K562 (cell line): ENCODE measurements at regions not wholly inside any gene's neighbourhood (a gene's known extent, or its start where the extent isn't known, plus 50 kb on each side); places are given as distances from the start of the nearest gene placed in this dataset.

Source experiments
- ATAC-seq: fragments of 200-7000 bp; cut with Tn5 transposase; 3 replicates; pipeline ENCODE4 v1.9.1; 2020; ENCODE audit warnings: moderate library complexity
- BruUV-seq: library from RNA; stranded (reverse); fragments of 400-500 nt; replicated peaks from 2 replicates; lab custom pipeline; 2021; lab: Mats Ljungman, UMichigan
- CTCF ChIA-PET: fragments of 300-600 bp; formaldehyde crosslinking; extraction: SDS; loops from one replicate; lab custom pipeline; 2021; ENCODE audit warnings: low intra/inter-chr PET ratio; lab: Yijun Ruan, JAX
- POLR2A ChIA-PET: fragments of 300-600, 350-650 bp; sonication (Branson Sonifier 250); formaldehyde crosslinking; extraction: SDS; loops from one replicate; lab custom pipeline; 2021; ENCODE audit warnings: antibody characterized with exemption, inconsistent platforms; lab: Yijun Ruan, JAX
- DNase-seq, 4 experiments: peaks; one replicate each; pipeline versions ENCODE4 v3.0.0 to v3.0.0-alpha.2; 2011 to 2018; ENCODE audit warnings: low spot score in 3 of 4, mixed read lengths in 3 of 4; ENCODE audit errors: extremely low read depth in 1 of 4
- FAIRE-seq: peaks from 2 replicates; lab custom pipeline; 2011; peaks lifted over from hg19 to GRCh38; lab: Jason Lieb, UNC
- H2AFZ ChIP-seq: 2 replicates; pipeline ENCODE4 v1.6.0; 2011; ENCODE audit warnings: low read depth, low read length, control low read depth, inconsistent platforms
- H3K27ac ChIP-seq: fragments of 200-600 bp; 3 replicates; pipeline ENCODE4 v1.8.0; 2011; ENCODE audit warnings: low read depth, mild to moderate bottlenecking, control low read depth, inconsistent platforms, low read length, moderate library complexity, mixed read lengths; ENCODE audit errors: extremely low read depth
- H3K27me3 ChIP-seq, 2 experiments: fragments of 300-600 bp in 1 of 2; 2 replicates in 1 of 2; 3 replicates in 1 of 2; pipeline versions ENCODE4 v1.6.0 to v1.8.0; 2011; ENCODE audit warnings: inconsistent platforms in 2 of 2, low read length in 2 of 2, mild to moderate bottlenecking in 1 of 2, mixed read lengths in 1 of 2, moderate library complexity in 1 of 2; ENCODE audit not compliant: control insufficient read depth in 2 of 2, insufficient read depth in 2 of 2
- H3K36me3 ChIP-seq: fragments of 300-600 bp; 3 replicates; pipeline ENCODE4 v1.8.0; 2011; ENCODE audit warnings: mild to moderate bottlenecking, low read length, inconsistent platforms; ENCODE audit not compliant: control insufficient read depth, insufficient read depth
- H3K4me1 ChIP-seq, 2 experiments: fragments of 200-600 bp in 1 of 2; replicated peaks in 1 of 2; 2 replicates in 1 of 2; 3 replicates in 1 of 2; pipeline versions ENCODE4 v1.5.1 to v1.8.0; 2011; ENCODE audit warnings: inconsistent platforms in 2 of 2, low read length in 2 of 2, mild to moderate bottlenecking in 1 of 2, mixed read lengths in 1 of 2, moderate library complexity in 1 of 2; ENCODE audit not compliant: control insufficient read depth in 2 of 2, insufficient read depth in 2 of 2
- H3K4me2 ChIP-seq: 2 replicates; pipeline ENCODE4 v1.6.1; 2011; ENCODE audit warnings: low read length, control low read depth, inconsistent platforms, mixed read lengths; ENCODE audit not compliant: insufficient read depth
- H3K4me3 ChIP-seq: fragments of 200-600 bp; sonication (generic), shearing (Covaris generic); 2 replicates; pipeline ENCODE4 v1.5.1; 2016; ENCODE audit warnings: control low read depth, inconsistent platforms
- H3K79me2 ChIP-seq: fragments of 200-600 bp; 3 replicates; pipeline ENCODE4 v1.8.0; 2011; ENCODE audit warnings: low read length, inconsistent platforms; ENCODE audit not compliant: control insufficient read depth, insufficient read depth
- H3K9ac ChIP-seq, 2 experiments: 2 replicates each; pipeline versions ENCODE4 v1.6.0 to v1.6.1; 2011; ENCODE audit warnings: low read depth in 2 of 2, low read length in 2 of 2, control low read depth in 1 of 2, inconsistent platforms in 1 of 2, mild to moderate bottlenecking in 1 of 2, mixed read lengths in 1 of 2; ENCODE audit not compliant: insufficient read depth in 1 of 2
- H3K9me1 ChIP-seq: one replicate; pipeline ENCODE4 v1.6.0; 2011; ENCODE audit warnings: inconsistent platforms, mild to moderate bottlenecking, low read length, moderate library complexity; ENCODE audit not compliant: control insufficient read depth, insufficient read depth
- H3K9me3 ChIP-seq: replicated peaks from 2 replicates; pipeline ENCODE4 v1.5.1; 2011; ENCODE audit warnings: low read depth, low read length, inconsistent platforms; ENCODE audit not compliant: control insufficient read depth, insufficient read depth
- H4K20me1 ChIP-seq: replicated peaks from 2 replicates; pipeline ENCODE4 v1.6.1; 2011; ENCODE audit warnings: low read length, inconsistent platforms, mixed read lengths; ENCODE audit not compliant: control insufficient read depth, insufficient read depth
- ARID2 ChIP-seq: fragments of 450-650 bp; IDR thresholded peaks from 2 replicates; pipeline ENCODE4 v1.6.1; 2017; ENCODE audit warnings: antibody characterized with exemption, mild to moderate bottlenecking
- BACH1 ChIP-seq: fragments of 200-800 bp; sonication (Bioruptor generic); IDR thresholded peaks from 2 replicates; pipeline ENCODE4 v1.6.1; 2016; ENCODE audit warnings: missing genetic modification characterization, missing compliant biosample characterization
- CCAR2 ChIP-seq: fragments of 200-400 bp; formaldehyde crosslinking; IDR thresholded peaks from 2 replicates; pipeline ENCODE4 v1.6.1; 2017; ENCODE audit warnings: mild to moderate bottlenecking, low read depth, low read length
- FOSL1 ChIP-seq: fragments of 200-800 bp; sonication (Bioruptor generic); conservative IDR thresholded peaks from 2 replicates; pipeline ENCODE4 v1.6.1; 2016; ENCODE audit warnings: missing genetic modification characterization, missing compliant biosample characterization
- FOXK1 ChIP-seq: sonication (generic); formaldehyde crosslinking; IDR thresholded peaks from 2 replicates; pipeline ENCODE4 v1.8.0; 2022; ENCODE audit warnings: missing genetic modification reagents, mild to moderate bottlenecking, borderline replicate concordance
- IFI16 ChIP-seq: fragments of 250-450 bp; sonication (Bioruptor Pico); IDR thresholded peaks from 2 replicates; pipeline ENCODE4 v2.1.2; 2022; ENCODE audit warnings: mild to moderate bottlenecking, inconsistent platforms
- IRF9 ChIP-seq: fragments of 450-650 bp; IDR thresholded peaks from 2 replicates; pipeline ENCODE4 v1.6.1; 2016; ENCODE audit warnings: missing biosample characterization, missing genetic modification characterization
- MTF1 ChIP-seq: fragments of 250-450 bp; sonication (Bioruptor Pico); IDR thresholded peaks from 2 replicates; pipeline ENCODE4 v1.9.0; 2021; ENCODE audit warnings: moderate library complexity, mild to moderate bottlenecking, inconsistent platforms, borderline replicate concordance
- NFXL1 ChIP-seq: fragments of 450-650 bp; formaldehyde crosslinking; IDR thresholded peaks from 2 replicates; pipeline ENCODE4 v1.4.0; 2021; ENCODE audit warnings: mild to moderate bottlenecking
- PHTF2 ChIP-seq: fragments of 250-450 bp; sonication (Bioruptor Pico); IDR thresholded peaks from 2 replicates; pipeline ENCODE4 v1.5.0; 2021; ENCODE audit warnings: mild to moderate bottlenecking
- RBM17 ChIP-seq: fragments of 200-400 bp; formaldehyde crosslinking; IDR thresholded peaks from 2 replicates; pipeline ENCODE4 v1.6.1; 2017; ENCODE audit warnings: low read depth, mild to moderate bottlenecking, low read length, borderline replicate concordance
- RBM25 ChIP-seq: fragments of 200-400 bp; formaldehyde crosslinking; IDR thresholded peaks from 2 replicates; pipeline ENCODE4 v1.6.1; 2018; ENCODE audit warnings: low read length, low read depth, moderate library complexity; ENCODE audit not compliant: severe bottlenecking
- SMARCB1 ChIP-seq: IDR thresholded peaks from 2 replicates; pipeline ENCODE4 v1.6.1; 2011; ENCODE audit warnings: improper control_type of control experiment, low read depth; ENCODE audit not compliant: insufficient read length
- STAG1 ChIP-seq: sonication (generic); formaldehyde crosslinking; IDR thresholded peaks from 2 replicates; pipeline ENCODE4 v1.5.0; 2020; ENCODE audit warnings: missing genetic modification reagents, borderline replicate concordance
- TBP ChIP-seq: optimal IDR thresholded peaks from 2 replicates; pipeline ENCODE3; 2011; ENCODE audit warnings: low read depth, low read length, improper control_type of control experiment
- ZNF133 ChIP-seq: fragments of 250-450 bp; sonication (Bioruptor Pico); IDR thresholded peaks from 2 replicates; pipeline ENCODE4 v1.4.0; 2020; ENCODE audit warnings: mild to moderate bottlenecking
- ZNF143 ChIP-seq: sonication (generic); formaldehyde crosslinking; IDR thresholded peaks from 2 replicates; pipeline ENCODE4 v1.9.0; 2022; ENCODE audit warnings: mild to moderate bottlenecking, missing genetic modification reagents
- ZNF282 ChIP-seq: sonication (generic); formaldehyde crosslinking; IDR thresholded peaks from 2 replicates; pipeline ENCODE4 v1.8.1; 2023; ENCODE audit warnings: missing genetic modification reagents
- ZNF354B ChIP-seq: fragments of 250-450 bp; sonication (Bioruptor Pico); IDR thresholded peaks from 2 replicates; pipeline ENCODE4 v1.4.0; 2020
- ZNF41 ChIP-seq: fragments of 250-450 bp; sonication (Bioruptor Pico); conservative IDR thresholded peaks from 2 replicates; pipeline ENCODE4 v1.4.0; 2020; ENCODE audit warnings: mild to moderate bottlenecking
- ZNF507 ChIP-seq: conservative IDR thresholded peaks from 2 replicates; pipeline ENCODE4 v1.6.1; 2017; ENCODE audit warnings: missing genetic modification characterization, missing compliant biosample characterization
- ZNF655 ChIP-seq: fragments of 250-450 bp; sonication (Bioruptor Pico); IDR thresholded peaks from 2 replicates; pipeline ENCODE4 v1.5.0; 2021
- ZNF668 ChIP-seq: fragments of 250-450 bp; sonication (Bioruptor Pico); IDR thresholded peaks from 2 replicates; pipeline ENCODE4 v1.8.0; 2022; ENCODE audit warnings: mild to moderate bottlenecking, inconsistent platforms
- WGBS: fragments of 100-300 bp; shearing (Covaris generic); methylation state at CpG from one replicate; pipeline ENCODE4 v1.1.6; 2016; ENCODE audit warnings: low coverage, mixed read lengths; ENCODE audit not compliant: insufficient coverage; ENCODE audit errors: missing lambda C conversion rate; 5-methylcytosine and 5-hydroxymethylcytosine counted together
- in situ Hi-C: fragments of 300-500 bp; cut with MboI; formaldehyde crosslinking; loops from 4 replicates; pipeline ENCODE4 v1.15.0; 2018; ENCODE audit warnings: inconsistent platforms, mixed read lengths
- intact Hi-C: fragments of 100-400 bp; cut with micrococcal nuclease; formaldehyde crosslinking; loops from 2 replicates; pipeline ENCODE4 v1.14.2; 2022

GRCh38 chr2:9734308-9734707 is 103.5 kb upstream of the YWHAQ start:
- POLR2A ChIA-PET, result no interaction called here
- CTCF ChIA-PET, result no interaction called here
- WGBS, result 9% methylated on average over 1 of the region's 1 CpG
- no peak for TF ChIP-seq RBM17
- TF ChIP-seq MTF1 (CRISPR knock-in tag), result no peak
- TF ChIP-seq ZNF282, result no peak
- TF ChIP-seq ZNF133, result no peak
- no peak for TF ChIP-seq ZNF41 (CRISPR knock-in tag)
- no peak for TF ChIP-seq BACH1 (tag)
- no peak for TF ChIP-seq SMARCB1
- TF ChIP-seq TBP, result no peak
- TF ChIP-seq ZNF143 (CRISPR knock-in tag), result no peak
- TF ChIP-seq STAG1 (CRISPR knock-in tag), result no peak
- no peak for TF ChIP-seq FOSL1 (tag)
- no peak for TF ChIP-seq ZNF655
- no peak for TF ChIP-seq FOXK1 (CRISPR knock-in tag)
- TF ChIP-seq ZNF668 (CRISPR knock-in tag), result no peak
- no peak for TF ChIP-seq IFI16 (CRISPR knock-in tag)
- TF ChIP-seq NFXL1 (CRISPR knock-in tag), result no peak
- TF ChIP-seq IRF9 (tag), result no peak
- TF ChIP-seq ARID2, result no peak
- TF ChIP-seq RBM25, result peak; percentile 55
- TF ChIP-seq ZNF354B (CRISPR knock-in tag), result peak; percentile 96
- no peak for TF ChIP-seq CCAR2
- TF ChIP-seq ZNF507, result peak; percentile 99
- TF ChIP-seq PHTF2 (CRISPR knock-in tag), result no peak

More at GRCh38 chr2:9734308-9734707, 103.5 kb upstream of the YWHAQ start:
- intact Hi-C loops, result no loop called here
- H3K9me3 ChIP-seq, result no peaks in the 10 kb centered on the region
- H3K27ac ChIP-seq, result no peak overlapping the region
- H2AFZ ChIP-seq, result no peak overlapping the region
- in situ Hi-C loops, result no loop called here
- no peak for ATAC-seq
- DNase-seq, result no peak
- H3K36me3 ChIP-seq, result no peaks in the 10 kb centered on the region
- no peaks in the 10 kb centered on the region for H3K27me3 ChIP-seq
- peaks cover 5 to 7% of the 10 kb centered on the region in 2 experiments; a peak in 4 of 5 replicates for H3K4me1 ChIP-seq
- BruUV-seq, result no TSS peak
- no peak overlapping the region for H3K9ac ChIP-seq
- no peaks in the 10 kb centered on the region for H4K20me1 ChIP-seq
- H3K4me2 ChIP-seq, result no peak overlapping the region
- no peaks in the 10 kb centered on the region for H3K9me1 ChIP-seq
- H3K79me2 ChIP-seq, result no peaks in the 10 kb centered on the region
- no peak overlapping the region for H3K4me3 ChIP-seq
- no peak for FAIRE-seq
